ENCODE measurements at regions not wholly inside any gene's neighbourhood (a gene's known extent, or its start where the extent isn't known, plus 50 kb on each side); places are given as distances from the start of the nearest gene placed in this dataset.
A peak's percentile ranks its signal among the peaks of the same experiment; 100 is the strongest.

DNA sequence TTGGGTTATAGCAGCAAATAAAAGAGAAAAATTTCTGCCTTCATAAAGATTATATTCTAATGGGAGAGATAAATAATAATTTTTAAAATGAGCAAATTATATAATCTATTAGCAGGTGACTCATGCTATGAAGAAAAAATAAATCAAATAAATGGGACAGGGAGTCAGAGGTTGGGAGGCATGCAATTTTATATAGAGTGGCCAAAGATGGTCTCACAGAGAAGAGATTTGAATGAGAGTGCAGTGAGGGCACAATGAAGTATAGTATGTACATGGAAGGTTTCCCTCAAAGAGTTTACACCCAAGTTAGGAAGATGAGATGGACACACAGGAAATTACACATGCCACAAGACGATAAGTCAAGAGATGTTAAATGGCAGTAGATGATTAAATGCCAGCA is 369.4 kb downstream of the TXNL1 start:
- DNase-seq: no peak

DNA sequence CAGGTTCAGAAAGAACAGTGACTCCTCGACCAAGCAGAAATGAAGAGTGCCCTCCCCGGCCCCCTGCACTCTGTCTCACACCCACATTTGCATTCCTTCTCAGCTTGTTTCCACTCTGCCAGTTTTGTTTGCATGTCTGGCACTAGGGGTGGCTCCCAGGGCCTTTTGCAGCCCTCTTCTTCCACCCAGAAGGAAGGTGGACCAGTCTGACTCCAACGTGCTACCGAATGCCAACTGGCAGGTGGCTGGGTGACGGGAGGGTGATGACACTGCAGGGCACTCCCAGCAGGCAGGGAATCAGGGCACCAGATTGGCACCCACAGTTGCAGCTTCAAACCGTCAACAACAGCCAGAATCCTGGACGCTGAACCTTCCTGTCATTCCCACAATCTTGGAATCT is 371.1 kb downstream of the TXNL1 start:
- DNase-seq: peak; percentile 3

GRCh38 chr18:56258178-56258577 is 380.2 kb downstream of the TXNL1 start:
- no peak for DNase-seq

GRCh38 chr18:56257205-56257604 is 381.2 kb downstream of the TXNL1 start:
- DNase-seq: no peak

DNA sequence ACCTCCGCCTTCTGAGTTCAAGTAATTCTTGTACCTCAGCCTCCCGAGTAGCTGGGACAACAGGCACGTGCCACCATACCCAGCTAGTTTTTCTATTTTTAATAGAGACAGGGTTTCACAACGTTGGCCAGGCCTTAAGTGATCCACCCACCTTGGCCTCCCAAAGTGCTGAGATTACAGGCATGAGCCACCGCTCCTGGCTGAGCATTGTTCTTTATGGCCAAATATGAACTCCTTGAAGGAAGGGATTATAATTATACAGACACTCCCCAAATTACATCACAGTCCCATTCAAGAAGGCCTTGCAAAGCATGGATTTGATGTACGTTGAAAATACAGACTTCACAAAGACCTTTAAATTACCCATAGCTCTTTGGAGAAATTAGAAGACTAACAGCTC is 381.7 kb downstream of the TXNL1 start:
- no peak for DNase-seq

DNA sequence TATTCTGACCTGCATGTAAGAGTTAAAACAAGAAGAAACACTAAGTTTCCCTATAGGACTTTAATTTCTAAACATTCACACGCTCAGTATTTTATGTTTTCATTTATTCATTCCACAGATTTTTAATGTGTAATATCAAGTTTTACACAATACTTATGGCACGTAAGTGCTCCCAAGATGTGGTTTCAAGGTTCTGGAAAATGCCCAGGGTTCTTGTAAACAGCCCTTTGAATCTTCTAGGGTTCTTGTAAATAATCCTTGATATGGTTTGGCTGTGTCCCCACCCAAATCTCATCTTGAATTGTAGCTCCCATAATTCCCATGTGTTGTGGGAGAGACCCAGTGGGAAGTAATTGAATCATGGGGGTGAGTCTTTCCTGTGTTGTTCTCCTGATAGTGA is 383.0 kb downstream of the TXNL1 start:
- no peak for DNase-seq

- no peak for DNase-seq
These were observed 385.9 kb downstream of the TXNL1 start for GRCh38 chr18:56252456-56252855.

DNA sequence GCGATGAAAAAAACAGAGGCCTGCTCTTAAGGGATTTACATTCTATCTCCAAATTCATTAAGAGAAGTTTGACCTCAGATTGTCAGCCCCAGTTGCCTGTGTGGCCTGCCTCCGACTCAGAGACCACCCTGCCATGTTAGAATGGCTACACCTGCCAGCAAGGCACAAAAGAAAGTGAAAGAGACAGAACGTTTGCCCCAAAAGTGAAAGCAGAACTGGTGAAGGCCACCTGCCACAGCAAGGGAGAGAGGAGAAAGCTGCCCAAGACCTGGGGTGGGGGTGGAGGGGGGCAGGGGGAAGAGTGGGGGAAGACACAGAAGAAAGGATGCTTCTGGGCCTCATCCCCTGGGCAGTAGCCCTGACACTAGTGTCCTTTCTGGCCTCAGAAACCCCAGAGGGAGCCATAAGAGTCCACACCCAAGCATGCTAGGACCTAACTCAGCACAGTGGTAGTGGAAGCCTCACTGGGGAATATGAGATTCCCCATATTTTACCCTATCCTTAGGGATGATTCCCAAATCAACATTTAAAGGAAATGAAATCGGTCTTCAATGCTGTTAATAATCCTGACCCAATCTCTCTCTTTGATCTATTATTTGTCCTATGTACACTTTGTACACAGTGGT is 389.7 kb downstream of the TXNL1 start:
- peak; percentile 35 for DNase-seq

- no peak for DNase-seq
These were observed 391.5 kb downstream of the TXNL1 start for GRCh38 chr18:56246916-56247315.

DNA sequence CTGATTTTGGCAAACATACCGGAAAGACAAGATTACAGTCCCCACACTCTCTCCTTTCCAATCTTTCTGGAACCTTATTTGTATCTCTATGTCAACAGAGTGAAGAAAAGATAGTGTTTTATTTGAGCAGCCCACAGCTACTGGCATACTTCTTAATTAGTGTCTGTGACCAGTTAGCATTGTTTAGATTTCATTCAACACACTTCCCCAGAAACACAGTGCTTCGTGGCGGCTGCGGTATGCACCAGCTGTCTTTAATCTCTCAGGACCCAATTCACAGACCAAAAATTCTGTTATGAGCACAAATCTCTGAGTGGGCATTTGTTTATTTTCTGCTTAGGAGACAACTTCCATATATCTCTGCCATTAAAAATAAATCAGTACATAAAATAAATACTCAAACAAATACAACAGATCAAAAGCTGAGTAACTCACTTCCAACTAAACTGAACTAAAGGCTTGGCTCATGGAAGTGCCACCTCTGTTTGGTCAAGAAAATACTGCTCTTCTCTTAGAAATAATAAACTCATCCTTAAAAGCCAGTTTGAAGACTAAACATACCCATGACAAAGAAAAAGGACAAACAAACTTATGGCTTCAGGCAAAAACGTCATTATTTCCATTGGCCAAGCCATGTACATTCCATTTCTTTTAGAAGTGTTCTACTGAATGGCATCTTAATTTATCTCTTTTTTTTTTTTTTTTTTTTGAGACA is 392.4 kb downstream of the TXNL1 start:
- DNase-seq: no peak

GRCh38 chr18:56240405-56240804 is 398.0 kb downstream of the TXNL1 start:
- DNase-seq: no peak

DNA sequence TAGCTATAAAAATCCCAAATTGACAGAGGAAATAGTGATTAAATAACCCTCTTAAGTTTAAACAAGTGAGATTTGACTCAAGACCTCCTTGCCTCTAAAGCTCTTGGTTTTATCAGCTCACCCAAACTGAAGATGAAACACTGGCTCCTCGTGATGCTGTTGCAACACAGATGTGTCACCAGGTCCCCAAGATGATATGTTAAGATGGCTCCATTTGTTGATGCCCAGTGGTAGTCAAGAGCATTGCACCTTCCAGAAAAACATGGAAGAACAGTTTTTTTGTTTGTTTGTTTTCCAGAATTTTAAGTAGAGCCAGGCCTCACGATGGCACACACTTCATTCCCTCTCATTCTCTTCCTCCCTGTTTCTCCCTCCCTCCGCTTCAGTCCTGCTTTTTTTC is 399.8 kb downstream of the TXNL1 start:
- no peak for DNase-seq

GRCh38 chr18:56235481-56236013 is 402.8 kb downstream of the TXNL1 start:
- peak; percentile 23 for DNase-seq

- DNase-seq: no peak
These were observed 403.3 kb downstream of the TXNL1 start for GRCh38 chr18:56235071-56235470.

DNA sequence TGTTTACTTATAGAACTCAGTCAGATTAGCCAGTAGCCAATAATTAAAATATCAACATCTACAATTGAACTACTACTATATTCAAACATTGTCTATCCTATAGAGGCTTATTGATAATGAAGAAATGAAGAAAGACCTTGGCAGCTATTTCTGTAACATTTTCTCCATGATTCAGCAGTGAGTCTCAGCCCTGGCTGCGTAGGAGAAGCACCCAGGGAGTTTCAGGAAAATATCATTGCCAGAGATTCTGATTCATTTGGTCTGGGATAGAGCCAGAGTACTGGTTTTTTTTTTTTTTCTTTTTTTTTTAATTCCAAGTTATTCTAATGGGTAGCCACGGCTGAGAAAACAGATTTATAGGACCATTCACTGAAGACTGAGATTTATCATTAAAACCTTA is 404.8 kb downstream of the TXNL1 start:
- DNase-seq: no peak

GRCh38 chr18:56226025-56226424 is 412.4 kb downstream of the TXNL1 start:
- DNase-seq: no peak

- DNase-seq: no peak
These were observed 413.5 kb downstream of the TXNL1 start for GRCh38 chr18:56224669-56225561.

- no peak for DNase-seq
These were observed 417.0 kb downstream of the TXNL1 start for GRCh38 chr18:56221195-56222065.

DNA sequence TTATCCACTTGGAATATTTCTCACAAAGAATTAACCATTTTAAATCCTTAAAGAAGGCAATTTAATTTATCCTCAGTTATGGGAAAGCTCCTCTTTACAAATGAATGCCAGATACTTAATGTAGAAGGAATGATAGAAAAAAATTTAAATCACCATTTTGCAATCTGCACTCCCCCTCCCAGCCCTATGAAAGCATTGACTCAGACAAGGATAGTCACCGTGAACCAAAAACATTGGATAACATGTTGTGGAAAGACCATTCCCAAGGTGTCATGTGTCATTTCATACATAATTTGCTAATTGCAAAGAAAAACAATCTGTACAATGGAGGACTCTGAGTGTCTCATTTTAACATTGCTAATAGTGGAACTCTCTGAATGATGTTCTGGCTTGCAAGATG is 421.0 kb downstream of the TXNL1 start:
- DNase-seq: no peak

DNA sequence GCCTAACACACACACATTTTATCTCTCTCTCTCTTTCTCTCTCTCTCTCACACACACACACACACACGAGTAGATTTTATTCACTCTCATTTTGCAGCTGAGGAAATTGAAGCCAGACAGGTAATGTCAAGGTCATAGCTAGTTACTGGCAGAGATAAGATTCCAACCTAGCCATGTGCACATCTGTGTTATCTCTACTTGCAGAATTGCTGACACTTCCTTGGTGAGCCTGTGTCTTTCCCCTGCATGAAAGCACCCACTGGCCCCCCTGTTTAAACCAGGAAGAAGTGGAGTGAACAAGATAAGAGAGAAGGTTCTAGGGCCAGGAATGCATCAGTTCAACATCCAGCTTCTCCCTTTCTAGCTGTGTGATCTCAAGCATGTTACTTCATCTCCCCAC is 423.7 kb downstream of the TXNL1 start:
- DNase-seq: no peak

DNA sequence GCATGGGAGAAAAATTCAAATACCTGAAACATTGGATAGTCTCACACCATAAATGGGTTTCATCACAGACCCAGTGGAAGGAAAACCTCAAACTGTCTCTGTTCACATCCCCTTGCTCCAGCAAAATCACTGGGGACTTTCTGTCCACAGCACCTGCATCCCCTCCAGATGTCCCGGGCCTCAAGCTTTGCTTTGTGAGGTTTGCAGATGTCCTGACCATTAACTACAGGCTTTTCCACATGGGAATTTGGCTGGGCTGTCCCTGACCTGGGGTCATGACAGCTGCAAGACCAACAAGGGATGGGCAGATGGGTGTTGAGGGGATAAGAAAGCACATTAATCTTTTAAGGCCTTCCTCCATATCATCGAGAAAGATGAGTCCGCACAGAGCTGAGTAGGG is 427.9 kb downstream of the TXNL1 start:
- no peak for DNase-seq

- no peak for DNase-seq
These were observed 430.4 kb downstream of the TXNL1 start for GRCh38 chr18:56207989-56208388.

GRCh38 chr18:56204052-56204451 is 434.3 kb downstream of the TXNL1 start:
- DNase-seq: no peak

Data from CD4-positive, alpha-beta T cell treated with Interferon gamma for 1 hour (primary cell).